ENCODE measurements at regions not wholly inside any gene's neighbourhood (a gene's known extent, or its start where the extent isn't known, plus 50 kb on each side); places are given as distances from the start of the nearest gene placed in this dataset.

DNA sequence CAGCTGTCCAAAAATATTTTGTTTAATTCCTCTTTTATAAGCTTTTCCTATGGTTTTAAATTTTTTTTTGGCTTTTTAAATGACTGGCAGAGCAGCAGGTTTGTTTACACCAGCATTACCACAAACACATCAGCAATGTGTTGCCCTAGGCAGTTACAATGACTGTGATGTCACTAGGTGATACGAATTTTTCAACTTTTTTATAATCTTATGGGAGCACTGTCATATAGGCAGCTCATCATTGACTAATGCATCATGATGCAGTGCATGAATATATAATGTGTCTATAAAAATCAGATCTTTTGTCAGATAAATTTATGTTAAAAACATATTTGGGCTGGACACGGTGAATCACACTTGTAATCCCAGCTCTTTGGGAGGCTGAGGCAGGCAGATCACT is 231.6 kb upstream of the SLIT2 start:
- intact Hi-C loops (cut with DNase I): no loop called here
- WGBS, 4 donors: 90 to 98% (median 93%) methylated on average over 2 of the region's 2 CpGs
- Histone ChIP-seq H3K27ac (no peak overlapping the region), H3K27me3 (no peaks in the 10 kb centered on the region), H3K36me3 (replicated peaks in 1 of 2) (no peaks in the 10 kb centered on the region), H3K4me3 (no peak overlapping the region), H3K4me1 (replicated peaks in 1 of 2) (no peaks in the 10 kb centered on the region), H3K9me3 (replicated peaks in 1 of 3) (no peaks in the 10 kb centered on the region)
- DNase-seq: no peak
- TF ChIP-seq POLR2A (IDR thresholded peaks at IDR 0.05): no peak
- TF ChIP-seq, protein P1, sequence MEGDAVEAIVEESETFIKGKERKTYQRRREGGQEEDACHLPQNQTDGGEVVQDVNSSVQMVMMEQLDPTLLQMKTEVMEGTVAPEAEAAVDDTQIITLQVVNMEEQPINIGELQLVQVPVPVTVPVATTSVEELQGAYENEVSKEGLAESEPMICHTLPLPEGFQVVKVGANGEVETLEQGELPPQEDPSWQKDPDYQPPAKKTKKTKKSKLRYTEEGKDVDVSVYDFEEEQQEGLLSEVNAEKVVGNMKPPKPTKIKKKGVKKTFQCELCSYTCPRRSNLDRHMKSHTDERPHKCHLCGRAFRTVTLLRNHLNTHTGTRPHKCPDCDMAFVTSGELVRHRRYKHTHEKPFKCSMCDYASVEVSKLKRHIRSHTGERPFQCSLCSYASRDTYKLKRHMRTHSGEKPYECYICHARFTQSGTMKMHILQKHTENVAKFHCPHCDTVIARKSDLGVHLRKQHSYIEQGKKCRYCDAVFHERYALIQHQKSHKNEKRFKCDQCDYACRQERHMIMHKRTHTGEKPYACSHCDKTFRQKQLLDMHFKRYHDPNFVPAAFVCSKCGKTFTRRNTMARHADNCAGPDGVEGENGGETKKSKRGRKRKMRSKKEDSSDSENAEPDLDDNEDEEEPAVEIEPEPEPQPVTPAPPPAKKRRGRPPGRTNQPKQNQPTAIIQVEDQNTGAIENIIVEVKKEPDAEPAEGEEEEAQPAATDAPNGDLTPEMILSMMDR (IDR thresholded peaks at IDR 0.05): no peak

DNA sequence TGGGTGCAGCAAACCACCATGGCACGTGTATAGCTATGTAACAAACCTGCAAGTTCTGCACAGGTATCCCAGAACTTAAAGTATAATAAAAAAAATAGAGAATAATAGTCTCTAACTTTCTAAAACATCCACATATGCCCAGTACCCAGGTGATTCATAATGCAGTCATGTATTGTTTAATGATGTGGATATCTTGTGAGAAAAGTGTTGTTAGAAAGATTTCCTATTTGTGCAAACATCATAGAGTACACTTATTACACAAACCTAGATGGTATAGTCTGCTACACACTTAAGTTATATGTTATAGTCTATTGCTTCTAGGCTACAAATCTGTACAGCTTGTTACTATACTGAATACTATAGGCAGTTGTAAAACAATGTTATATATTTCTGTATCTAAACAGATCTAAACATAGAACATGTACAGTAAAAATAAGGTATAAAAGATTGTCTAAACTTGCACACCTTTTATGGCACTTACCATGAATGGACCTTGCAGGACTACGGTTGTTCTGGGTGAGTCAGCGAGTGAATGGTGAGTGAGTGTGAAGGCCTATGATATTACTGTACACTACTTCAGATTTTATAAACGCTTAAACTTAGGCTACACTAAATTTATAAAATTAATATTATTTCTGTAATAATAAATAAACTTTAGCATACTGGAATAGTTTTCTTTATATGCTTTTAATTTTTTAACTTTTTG is 232.2 kb upstream of the SLIT2 start:
- 82 to 88% (median 86%) methylated on average over 4 of the region's 4 CpGs for WGBS, 4 donors
- H3K36me3 ChIP-seq (replicated peaks in 1 of 2): no peaks in the 10 kb centered on the region
- intact Hi-C loops (cut with DNase I): no loop called here
- DNase-seq: no peak
- H3K9me3 ChIP-seq (replicated peaks in 1 of 3): no peaks in the 10 kb centered on the region
- no peaks in the 10 kb centered on the region for H3K27me3 ChIP-seq
- H3K27ac ChIP-seq: no peak overlapping the region
- no peak for TF ChIP-seq POLR2A (IDR thresholded peaks at IDR 0.05)
- TF ChIP-seq, protein P1 (IDR thresholded peaks at IDR 0.05): no peak
- H3K4me3 ChIP-seq: no peak overlapping the region
- H3K4me1 ChIP-seq (replicated peaks in 1 of 2): no peaks in the 10 kb centered on the region

DNA sequence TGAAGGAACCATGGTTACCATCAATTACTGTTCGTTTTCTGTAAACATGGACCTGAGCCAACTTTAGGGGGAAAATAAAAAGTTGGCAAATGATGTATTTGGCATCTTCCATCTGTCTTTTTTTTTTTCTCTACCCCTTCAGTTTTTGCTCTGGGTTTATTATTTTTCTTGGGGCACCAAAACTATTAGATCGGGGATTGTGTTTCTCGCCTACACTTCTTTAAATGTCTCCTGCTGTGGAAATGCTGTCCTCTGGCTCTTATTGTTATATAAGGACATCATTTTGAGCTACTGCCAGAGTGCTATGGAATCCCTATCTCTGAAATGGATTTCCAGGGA is 234.0 kb upstream of the SLIT2 start:
- no peak overlapping the region for H3K27ac ChIP-seq
- H3K9me3 ChIP-seq (replicated peaks in 1 of 3): no peaks in the 10 kb centered on the region
- no peaks in the 10 kb centered on the region for H3K4me1 ChIP-seq (replicated peaks in 1 of 2)
- H3K27me3 ChIP-seq: no peaks in the 10 kb centered on the region
- no peak for DNase-seq
- H3K36me3 ChIP-seq (replicated peaks in 1 of 2): no peaks in the 10 kb centered on the region
- intact Hi-C loops (cut with DNase I): no loop called here
- WGBS, 4 donors: 59 to 75% (median 68%) methylated on average over 3 of the region's 3 CpGs
- no peak overlapping the region for H3K4me3 ChIP-seq
- TF ChIP-seq, protein P1 (IDR thresholded peaks at IDR 0.05): no peak
- no peak for TF ChIP-seq POLR2A (IDR thresholded peaks at IDR 0.05)

DNA sequence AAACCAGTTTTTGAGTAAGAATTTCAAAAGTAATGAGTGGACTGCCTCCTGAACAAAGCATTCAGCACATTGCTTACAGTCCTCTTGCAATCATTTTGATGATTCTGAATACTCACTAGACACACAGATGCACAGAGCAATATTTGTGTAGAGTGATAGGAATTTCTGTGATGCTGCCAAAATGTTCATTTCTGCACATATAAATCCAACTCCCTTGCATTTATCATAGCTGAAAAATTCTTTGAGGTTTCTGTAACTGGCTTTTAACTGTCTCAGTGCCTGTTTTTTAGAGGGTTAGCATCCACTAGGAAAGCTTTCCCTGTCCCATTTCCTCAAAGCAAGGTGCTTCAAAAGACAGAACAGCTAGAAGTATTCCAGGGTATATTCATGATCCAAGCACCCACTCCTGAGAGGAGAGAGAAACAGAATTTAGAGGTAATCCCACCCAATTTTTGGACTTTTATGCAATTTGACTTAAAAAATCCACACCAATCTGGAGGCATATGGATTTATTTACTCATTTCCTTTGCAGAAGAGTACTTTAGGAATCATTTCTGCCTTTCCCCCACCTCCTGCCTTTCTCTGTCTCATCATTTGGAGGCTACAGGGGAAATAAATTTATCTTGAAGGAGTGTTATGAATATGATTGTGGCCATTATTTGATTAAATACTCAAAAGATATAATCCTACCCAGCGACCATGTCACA is 234.5 kb upstream of the SLIT2 start:
- TF ChIP-seq POLR2A (IDR thresholded peaks at IDR 0.05): no peak
- TF ChIP-seq, protein P1 (IDR thresholded peaks at IDR 0.05): no peak
- intact Hi-C loops (cut with DNase I): no loop called here
- no peak for DNase-seq
- no peak overlapping the region for H3K27ac ChIP-seq
- no peaks in the 10 kb centered on the region for H3K36me3 ChIP-seq (replicated peaks in 1 of 2)
- WGBS, 4 donors: 50 to 72% (median 64%) methylated on average over 1 of the region's 1 CpG
- no peaks in the 10 kb centered on the region for H3K9me3 ChIP-seq (replicated peaks in 1 of 3)
- no peak overlapping the region for H3K4me3 ChIP-seq
- no peaks in the 10 kb centered on the region for H3K4me1 ChIP-seq (replicated peaks in 1 of 2)
- H3K27me3 ChIP-seq: no peaks in the 10 kb centered on the region

Measured in adrenal gland (tissue), 9 donors.